Iris pigment epithelial cell (primary cell): ENCODE measurements at regions not wholly inside any gene's neighbourhood (a gene's known extent, or its start where the extent isn't known, plus 50 kb on each side); places are given as distances from the start of the nearest gene placed in this dataset.
"Not testable (repeated sequence)": the region's sequence is repeated elsewhere in the genome, so short reads cannot be mapped to it uniquely, and the experiment has no call there.

Experiments used
- DNase-seq: peaks from one replicate; pipeline ENCODE4 v3.0.0-alpha.2; 2011; ENCODE audit warnings: low read depth

DNA sequence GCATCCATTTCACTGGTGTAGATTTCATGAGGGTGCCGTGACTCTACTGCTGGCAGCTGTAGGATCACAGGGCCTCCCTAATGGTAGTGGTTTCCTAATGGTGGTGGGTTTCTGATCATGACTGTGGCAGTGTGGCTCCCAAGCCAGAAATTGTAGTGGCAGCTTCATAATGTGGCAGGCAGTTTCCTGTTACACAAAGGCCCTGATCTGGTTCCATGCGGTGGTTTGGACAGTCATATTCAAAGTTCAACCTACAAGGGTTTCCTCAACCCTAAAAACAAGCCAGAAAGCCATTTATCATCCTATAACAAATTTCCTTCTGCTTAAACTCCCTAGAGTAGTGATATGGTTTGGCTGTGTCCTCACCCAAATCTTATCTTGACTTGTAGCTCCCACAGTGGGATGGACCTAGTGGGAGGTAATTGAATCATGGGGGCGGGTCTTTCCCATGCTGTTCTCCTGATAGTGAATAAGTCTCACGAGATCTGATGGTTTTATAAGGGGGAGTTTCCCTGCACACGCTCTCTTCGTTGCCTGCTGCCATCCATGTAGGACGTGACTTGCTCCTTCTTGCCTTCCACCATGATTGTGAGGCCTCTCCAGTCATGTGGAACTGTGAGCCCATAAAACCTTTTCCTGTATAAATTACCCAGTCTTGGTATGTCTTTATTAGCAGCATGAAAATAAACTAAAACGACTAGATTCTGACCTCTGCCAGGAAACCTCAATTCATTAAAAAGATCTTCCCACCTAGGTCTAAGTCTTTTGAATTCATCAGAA is 257.1 kb downstream of the EFCAB11 start:
- DNase-seq = no peak

DNA sequence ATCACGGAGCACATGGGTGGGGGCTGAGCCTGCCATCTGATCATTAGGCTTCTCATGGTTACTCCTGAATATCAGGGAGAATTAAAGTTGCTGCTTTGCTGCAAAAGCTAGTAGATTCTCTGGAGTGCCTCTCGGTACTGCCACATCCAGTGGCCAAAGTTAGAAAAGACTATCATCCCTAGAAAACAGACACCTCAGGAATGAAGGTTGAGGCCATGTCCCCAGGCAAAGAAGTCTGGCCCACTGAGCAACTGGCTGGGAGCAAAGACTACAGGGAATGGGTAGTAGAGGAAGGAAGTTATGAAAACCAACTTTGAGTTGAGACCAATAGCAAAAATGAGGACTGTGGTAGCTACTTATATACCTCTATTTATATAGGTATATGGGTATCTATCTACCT is 258.7 kb downstream of the EFCAB11 start:
- no peak for DNase-seq

DNA sequence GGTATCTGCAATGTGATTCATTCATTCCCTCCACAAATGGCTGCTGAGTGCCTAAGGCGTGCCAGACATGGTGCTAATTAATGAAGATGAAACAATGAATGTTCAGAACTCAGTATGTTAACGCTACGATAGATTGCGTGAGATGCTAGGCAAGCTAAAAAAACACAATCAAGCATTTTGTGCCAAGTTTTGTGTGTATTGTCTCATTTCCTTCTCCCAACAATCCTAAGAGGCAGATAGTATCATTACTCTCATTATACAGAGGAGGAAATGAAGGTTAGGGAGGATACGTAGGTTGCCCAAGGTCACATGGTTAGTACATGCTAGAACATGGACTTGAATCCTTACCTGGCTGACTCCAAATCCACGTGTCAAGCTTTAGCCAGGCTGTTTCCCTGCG is 264.4 kb downstream of the EFCAB11 start:
- DNase-seq = no peak

DNA sequence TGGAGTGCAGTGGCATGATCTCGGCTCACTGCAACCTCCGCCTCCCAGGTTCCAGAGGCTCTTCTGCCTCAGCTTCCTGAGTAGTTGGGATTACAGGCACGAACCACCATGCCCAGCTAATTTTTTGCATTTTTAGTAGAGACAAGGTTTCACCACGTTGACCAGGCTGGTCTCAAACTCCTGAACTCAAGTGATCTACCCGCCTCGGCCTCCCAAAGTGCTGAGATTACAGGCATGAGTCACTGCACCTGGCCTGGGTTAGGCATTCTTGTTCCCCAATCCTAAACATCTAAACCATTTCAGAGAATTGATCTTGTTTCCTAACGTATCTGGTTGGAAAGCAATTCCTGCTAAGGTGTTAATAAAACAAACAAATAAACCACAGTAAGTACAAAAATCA is 264.8 kb downstream of the EFCAB11 start:
- DNase-seq = not testable (repeated sequence)

- no peak for DNase-seq
Observed at GRCh38 chr14:89688507-89689211, 265.9 kb downstream of the EFCAB11 start.

- DNase-seq = not testable (repeated sequence)
Observed at GRCh38 chr14:89687129-89687528, 267.4 kb downstream of the EFCAB11 start.

GRCh38 chr14:89684139-89684538 is 267.1 kb upstream of the FOXN3 start:
- no peak for DNase-seq

- no peak for DNase-seq
Observed at GRCh38 chr14:89681086-89682018, 264.3 kb upstream of the FOXN3 start.

DNA sequence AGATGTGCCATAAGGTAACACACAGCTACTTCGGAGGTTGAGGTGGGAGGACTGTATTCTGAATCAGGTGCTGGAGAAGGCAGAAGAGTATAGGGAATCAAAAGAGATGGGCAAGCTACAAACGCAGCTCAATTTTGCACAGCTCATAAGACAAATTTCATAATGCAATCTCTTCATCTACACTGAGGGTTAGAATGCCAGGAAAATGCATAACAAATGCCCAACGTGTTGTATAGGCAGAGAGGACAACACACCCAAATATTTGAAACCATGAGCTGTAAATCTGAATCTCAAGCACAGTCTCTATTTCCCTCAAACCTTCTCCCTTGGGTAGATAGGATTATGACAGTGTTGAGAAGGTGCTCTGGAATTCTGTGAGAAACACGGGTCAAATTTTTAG is 263.1 kb upstream of the FOXN3 start:
- no peak for DNase-seq

GRCh38 chr14:89678768-89679167 is 261.7 kb upstream of the FOXN3 start:
- peak; percentile 24 for DNase-seq

DNA sequence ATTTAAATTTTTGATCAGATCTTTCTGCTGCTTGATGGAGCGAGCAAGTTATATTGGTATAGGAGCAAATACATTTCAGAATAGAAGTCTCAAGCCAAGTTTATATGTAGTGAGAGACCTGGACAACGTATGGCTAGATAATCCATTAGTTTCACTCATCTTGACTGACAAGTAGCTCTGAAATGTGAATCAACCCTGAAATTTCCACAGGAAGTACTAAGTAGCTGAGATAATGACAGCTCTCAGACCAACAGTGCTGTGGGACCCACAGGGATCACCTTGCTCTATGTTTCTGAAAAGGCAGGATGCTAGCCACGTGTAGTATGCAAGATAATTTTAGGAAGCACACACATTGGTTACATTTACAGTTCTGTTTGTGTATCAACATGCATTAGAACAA is 258.6 kb upstream of the FOXN3 start:
- DNase-seq = peak; percentile 7

GRCh38 chr14:89674936-89675335 is 257.9 kb upstream of the FOXN3 start:
- DNase-seq = no peak

DNA sequence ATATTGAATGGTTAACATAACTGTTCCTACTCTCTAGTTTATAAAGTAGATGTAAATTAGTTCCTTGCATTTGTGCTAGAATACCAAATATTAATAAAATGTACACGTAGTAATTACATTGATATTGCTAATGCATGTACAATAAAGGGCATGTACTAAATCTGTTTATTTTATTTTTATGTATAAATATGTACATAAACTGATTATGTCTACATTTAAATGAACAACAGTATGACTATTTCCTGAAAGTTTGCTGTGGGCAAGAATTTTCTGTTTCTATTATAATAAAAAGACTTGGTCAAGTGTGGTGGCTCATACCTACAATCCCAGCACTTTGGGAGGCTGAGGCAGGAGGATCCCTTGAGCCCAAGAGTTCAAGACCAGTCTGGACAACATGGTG is 257.2 kb upstream of the FOXN3 start:
- no peak for DNase-seq

DNA sequence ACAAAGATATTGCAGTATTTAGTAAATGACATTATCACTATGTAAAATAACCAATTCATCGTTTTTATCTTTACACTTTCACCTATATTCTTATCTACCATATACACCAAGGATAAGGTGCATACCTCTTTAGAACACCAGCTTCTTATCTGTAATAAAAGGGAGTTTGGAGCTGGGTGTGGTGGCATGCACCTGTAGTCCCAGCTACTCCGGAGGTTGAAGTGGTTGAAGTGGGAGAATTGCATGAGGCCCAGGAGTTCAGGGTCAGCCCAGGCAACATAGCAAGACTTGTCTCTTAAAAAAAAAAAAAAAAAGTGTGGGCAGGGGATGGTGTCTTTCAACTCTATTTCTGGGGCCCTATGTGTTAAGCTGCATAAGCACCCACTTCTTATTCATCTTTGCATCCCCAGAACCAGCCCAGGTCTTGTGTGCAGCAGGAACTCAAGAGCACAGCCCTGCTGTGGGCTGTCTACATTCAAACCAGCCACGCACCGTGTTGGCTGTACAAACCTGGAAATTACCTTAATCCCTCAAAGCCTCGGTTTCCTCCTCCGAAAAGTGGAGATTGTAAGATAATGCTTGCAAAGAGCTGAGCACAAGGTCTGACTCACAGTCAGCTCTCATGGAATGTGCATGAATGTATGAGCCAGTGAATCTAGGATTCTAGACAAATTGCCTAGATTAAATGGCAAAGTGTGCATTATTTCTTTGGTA is 256.6 kb upstream of the FOXN3 start:
- DNase-seq = peak; percentile 81

DNA sequence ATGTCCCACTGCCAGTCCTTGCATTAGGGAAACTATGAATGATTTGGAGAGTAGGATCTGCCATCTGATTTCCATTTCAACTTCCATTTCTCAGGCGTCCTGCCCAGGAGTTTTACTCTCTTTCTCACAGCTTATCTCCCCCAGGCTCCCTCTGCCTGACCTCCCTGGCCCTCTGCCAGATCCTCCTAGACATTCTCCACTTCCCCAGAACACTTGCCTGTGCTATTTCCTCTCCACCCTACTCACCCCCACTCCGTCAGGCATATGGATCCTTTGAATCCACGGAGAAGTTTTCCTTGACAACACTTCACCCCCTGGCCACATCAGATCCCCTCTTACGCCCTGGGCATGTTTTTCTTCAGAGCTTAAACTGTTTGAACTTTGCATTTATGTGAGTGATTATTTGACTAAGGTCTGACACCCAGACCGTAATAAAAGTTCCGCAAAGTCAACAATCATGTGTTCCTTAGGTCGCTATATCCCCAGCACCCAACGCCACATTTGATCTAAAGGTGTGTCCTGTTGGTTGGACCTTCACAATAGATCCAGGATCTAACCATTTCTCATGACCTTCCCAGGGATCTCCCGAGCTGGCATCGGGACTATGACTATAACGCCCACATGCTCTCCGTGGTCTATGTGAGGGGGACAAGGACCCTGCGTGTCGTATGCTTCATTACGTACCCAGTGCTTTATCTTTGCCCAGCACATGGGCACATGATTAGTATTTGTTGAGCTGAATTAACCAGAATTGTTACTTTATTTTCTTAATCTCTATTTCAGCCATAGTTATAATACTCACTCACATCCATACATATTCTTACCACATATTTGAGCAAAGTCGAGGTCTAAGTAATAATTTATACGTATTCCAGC is 255.8 kb upstream of the FOXN3 start:
- no peak for DNase-seq

DNA sequence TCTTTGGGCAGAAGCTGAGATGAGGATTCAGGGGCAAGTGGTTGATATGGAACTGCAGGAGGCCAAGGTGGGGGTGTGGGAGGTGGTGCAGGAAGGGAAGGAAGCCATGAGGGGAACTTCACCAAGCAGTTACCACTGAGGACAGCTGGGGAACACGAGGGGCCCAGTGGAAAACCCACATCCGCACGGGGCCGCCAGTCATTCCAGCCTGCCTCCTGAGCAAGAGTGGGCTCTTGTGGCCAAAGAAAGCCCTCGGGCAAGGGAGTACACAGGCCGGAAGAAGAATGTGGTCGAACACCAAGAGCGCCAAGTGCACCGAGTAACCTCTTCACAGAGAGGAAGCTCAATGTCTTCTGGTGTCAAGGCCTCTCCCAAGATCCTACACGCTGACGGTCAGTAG is 252.2 kb upstream of the FOXN3 start:
- DNase-seq = no peak

DNA sequence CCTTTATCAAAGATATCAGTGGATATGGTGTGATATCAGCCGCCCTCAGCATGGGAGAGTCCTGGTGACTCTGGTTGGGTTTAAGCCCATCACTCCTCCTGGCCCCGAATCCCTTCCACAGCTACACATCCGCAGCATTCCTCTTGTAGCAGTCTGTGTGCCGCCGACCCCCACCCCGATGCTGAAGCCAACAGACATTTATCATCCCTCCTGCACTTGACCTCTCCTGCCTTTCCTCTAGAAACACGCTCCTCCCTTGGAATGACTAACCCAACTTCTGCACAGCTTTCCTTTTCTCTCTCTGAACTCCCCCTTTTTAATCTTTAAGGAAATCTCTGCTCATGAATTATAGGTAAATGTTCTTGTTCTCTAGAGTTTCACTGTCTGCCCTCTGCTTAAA is 250.9 kb upstream of the FOXN3 start:
- peak; percentile 23 for DNase-seq

GRCh38 chr14:89665300-89666081 is 248.5 kb upstream of the FOXN3 start:
- DNase-seq = not testable (repeated sequence)

GRCh38 chr14:89661392-89661791 is 244.4 kb upstream of the FOXN3 start:
- no peak for DNase-seq

DNA sequence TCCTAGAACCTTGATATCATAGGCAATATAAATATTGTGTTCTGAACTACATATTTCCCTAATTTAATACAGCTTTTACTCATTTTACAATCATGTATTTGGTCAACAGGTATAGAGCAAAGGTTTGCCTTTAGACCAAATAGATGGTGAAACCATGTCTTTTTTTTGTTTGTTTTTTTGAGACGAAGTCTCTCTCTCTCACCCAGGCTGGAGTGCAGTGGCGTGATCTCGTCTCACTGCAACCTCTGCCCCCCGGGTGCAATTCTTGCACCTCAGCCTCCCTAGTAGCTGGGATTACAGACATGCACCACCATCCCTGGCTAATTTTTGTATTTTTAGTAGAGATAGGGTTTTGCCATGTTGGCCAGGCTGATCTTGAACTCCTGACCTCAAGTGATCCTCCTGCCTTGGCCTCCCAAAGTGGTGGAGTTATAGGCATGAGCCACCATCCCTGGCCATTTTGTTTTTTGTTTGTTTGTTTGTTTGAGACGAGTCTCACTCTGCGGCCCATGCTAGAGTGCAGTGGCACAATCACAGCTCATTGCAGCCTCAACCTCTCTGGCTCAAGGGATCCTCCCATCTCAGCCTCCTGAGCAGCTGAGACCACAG is 243.7 kb upstream of the FOXN3 start:
- not testable (repeated sequence) for DNase-seq
